ENCODE measurements at regions not wholly inside any gene's neighbourhood (a gene's known extent, or its start where the extent isn't known, plus 50 kb on each side); places are given as distances from the start of the nearest gene placed in this dataset.

DNA sequence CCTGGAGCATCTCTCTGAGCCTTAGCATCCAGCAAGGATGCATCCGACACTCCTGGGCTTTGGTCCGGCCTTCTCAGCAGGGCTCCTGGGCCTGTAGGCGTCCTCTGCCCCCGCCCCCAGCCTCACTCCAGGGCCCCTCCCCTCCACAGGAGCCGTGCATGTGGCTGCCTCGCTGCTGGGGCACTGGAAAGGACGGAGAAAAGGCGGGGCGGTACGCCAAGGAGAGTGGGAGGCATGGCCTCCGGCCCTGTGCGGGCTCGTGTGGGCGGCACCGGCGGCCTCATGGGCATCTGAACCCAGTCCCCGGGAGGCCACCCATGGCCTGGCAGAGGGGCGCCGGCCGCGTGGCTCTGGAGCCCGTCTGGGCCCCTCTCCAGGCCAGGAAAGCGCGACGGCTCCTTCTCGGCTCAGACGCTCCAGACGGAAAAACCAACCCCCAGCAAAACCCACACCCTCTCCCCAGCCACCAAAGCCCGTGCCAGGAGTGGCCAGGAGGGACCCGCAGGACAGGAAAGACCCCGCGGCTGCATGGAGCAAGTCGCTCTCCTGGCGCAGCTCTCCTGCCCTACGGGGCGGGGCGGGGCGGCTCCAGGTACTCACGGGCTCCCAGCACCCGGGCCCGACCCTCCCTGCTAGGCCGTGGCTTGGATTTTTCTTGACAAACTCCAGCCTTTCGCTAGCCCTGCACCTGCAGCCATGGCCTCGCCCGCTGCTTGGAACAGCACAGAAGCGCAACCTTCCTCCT is 419.9 kb downstream of the QKI start:
- TF ChIP-seq, protein P1, sequence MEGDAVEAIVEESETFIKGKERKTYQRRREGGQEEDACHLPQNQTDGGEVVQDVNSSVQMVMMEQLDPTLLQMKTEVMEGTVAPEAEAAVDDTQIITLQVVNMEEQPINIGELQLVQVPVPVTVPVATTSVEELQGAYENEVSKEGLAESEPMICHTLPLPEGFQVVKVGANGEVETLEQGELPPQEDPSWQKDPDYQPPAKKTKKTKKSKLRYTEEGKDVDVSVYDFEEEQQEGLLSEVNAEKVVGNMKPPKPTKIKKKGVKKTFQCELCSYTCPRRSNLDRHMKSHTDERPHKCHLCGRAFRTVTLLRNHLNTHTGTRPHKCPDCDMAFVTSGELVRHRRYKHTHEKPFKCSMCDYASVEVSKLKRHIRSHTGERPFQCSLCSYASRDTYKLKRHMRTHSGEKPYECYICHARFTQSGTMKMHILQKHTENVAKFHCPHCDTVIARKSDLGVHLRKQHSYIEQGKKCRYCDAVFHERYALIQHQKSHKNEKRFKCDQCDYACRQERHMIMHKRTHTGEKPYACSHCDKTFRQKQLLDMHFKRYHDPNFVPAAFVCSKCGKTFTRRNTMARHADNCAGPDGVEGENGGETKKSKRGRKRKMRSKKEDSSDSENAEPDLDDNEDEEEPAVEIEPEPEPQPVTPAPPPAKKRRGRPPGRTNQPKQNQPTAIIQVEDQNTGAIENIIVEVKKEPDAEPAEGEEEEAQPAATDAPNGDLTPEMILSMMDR (IDR thresholded peaks at IDR 0.05), result no peak
- TF ChIP-seq POLR2A (IDR thresholded peaks at IDR 0.05), result no peak
- no peak for TF ChIP-seq EP300 (IDR thresholded peaks at IDR 0.05)
- no peaks in the 10 kb centered on the region for H3K36me3 ChIP-seq
- H3K27me3 ChIP-seq, result no peaks in the 10 kb centered on the region
- H3K9me3 ChIP-seq, result peaks cover 0 to 5% (median 0%) of the 10 kb centered on the region in 4 donors
- H3K4me3 ChIP-seq, result no peak overlapping the region
- peaks cover 0 to 13% (median 3%) of the 10 kb centered on the region in 4 donors for H3K4me1 ChIP-seq
- no peak overlapping the region for H3K27ac ChIP-seq
- 86 to 88% methylated on average over 45 to 46 of the region's 46 CpGs for WGBS, 2 donors
- no peak for DNase-seq (ENCODE audit: low spot score in 2 of 2)

GRCh38 chr6:163831736-163832135 is 417.2 kb downstream of the QKI start:
- H3K9me3 ChIP-seq, result peaks cover 0 to 5% (median 0%) of the 10 kb centered on the region in 4 donors
- no peak for DNase-seq (ENCODE audit: low spot score in 2 of 2)
- no peaks in the 10 kb centered on the region for H3K27me3 ChIP-seq
- peaks cover 0 to 12% (median 0%) of the 10 kb centered on the region in 4 donors for H3K4me1 ChIP-seq
- TF ChIP-seq, protein P1 (IDR thresholded peaks at IDR 0.05), result no peak
- no peak overlapping the region for H3K27ac ChIP-seq
- H3K36me3 ChIP-seq, result no peaks in the 10 kb centered on the region
- WGBS, 2 donors, result 83 to 84% methylated on average over 2 of the region's 2 CpGs
- no peak overlapping the region for H3K4me3 ChIP-seq

- peaks cover 0 to 5% (median 0%) of the 10 kb centered on the region in 4 donors for H3K9me3 ChIP-seq
- no peaks in the 10 kb centered on the region for H3K36me3 ChIP-seq
- H3K27me3 ChIP-seq, result no peaks in the 10 kb centered on the region
- TF ChIP-seq POLR2A (IDR thresholded peaks at IDR 0.05), result no peak
- TF ChIP-seq EP300 (IDR thresholded peaks at IDR 0.05), result no peak
- TF ChIP-seq, protein P1 (IDR thresholded peaks at IDR 0.05), result no peak
- no peak overlapping the region for H3K4me3 ChIP-seq
- H3K4me1 ChIP-seq, result peaks cover 0 to 12% (median 0%) of the 10 kb centered on the region in 4 donors
- H3K27ac ChIP-seq, result no peak overlapping the region
- 79 to 88% methylated on average over 4 of the region's 4 CpGs for WGBS, 2 donors
- no peak for DNase-seq (ENCODE audit: low spot score in 2 of 2)
These were observed 416.1 kb downstream of the QKI start for GRCh38 chr6:163830641-163831040.

DNA sequence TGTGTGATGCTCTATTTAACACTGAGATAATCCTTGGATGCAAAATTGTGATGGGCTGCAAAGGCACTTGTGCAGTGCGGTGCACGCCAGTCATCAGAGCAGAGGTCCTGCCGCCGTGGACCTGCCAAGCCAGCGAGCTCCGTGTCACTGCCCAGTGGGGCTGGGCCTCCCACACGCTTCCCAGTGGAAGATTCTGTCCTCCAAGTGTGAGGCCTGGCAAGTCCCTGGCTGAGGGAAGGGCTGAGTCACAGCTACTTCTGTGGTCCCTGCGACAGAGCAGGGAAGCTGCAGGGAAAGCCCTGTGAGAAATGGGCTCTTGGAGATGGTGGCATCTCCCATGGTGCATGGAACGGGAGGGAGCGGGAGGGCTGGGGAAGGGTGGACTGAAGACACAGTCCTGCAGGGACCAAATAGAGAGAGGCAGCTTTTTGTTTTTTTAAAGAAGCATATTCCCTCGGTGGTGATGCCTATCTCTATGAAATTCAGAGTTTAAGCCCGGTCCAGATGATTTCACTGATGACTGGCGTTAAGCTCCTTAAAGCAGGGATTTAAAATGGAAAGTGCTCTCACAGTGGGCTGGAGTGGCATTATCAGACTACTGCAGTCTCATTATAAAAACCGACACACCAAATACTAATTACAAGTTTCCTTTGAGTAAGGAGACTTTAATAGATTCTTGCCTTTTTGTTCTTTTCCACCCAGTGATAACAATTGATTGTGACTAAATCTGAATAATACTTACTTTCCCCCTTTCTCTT is 413.7 kb downstream of the QKI start:
- whole genome bisulfite sequencing, 2 donors, result 68 to 82% methylated on average over 14 of the region's 14 CpGs
- Histone ChIP-seq H3K27me3 (no peaks in the 10 kb centered on the region), H3K36me3 (no peaks in the 10 kb centered on the region), H3K27ac (peak overlapping the region in 1 of 4 donors; percentile 17), H3K4me1 (peaks cover 0 to 12% (median 0%) of the 10 kb centered on the region in 4 donors), H3K4me3 (no peak overlapping the region), H3K9me3 (peaks cover 0 to 5% (median 0%) of the 10 kb centered on the region in 4 donors)
- no peak for TF ChIP-seq EP300 (IDR thresholded peaks at IDR 0.05)
- TF ChIP-seq POLR2A (IDR thresholded peaks at IDR 0.05), result no peak
- TF ChIP-seq, protein P1 (IDR thresholded peaks at IDR 0.05), result no peak
- DNase-seq (ENCODE audit: low spot score in 2 of 2), result no peak

- no peak for TF ChIP-seq EP300 (IDR thresholded peaks at IDR 0.05)
- TF ChIP-seq, protein P1 (IDR thresholded peaks at IDR 0.05), result no peak
- no peak for TF ChIP-seq POLR2A (IDR thresholded peaks at IDR 0.05)
- 39 to 54% methylated on average over 2 of the region's 2 CpGs for WGBS, 2 donors
These were observed 412.6 kb downstream of the QKI start for GRCh38 chr6:163827143-163827542.

More at GRCh38 chr6:163827143-163827542, 412.6 kb downstream of the QKI start:
- Histone ChIP-seq H3K9me3 (peaks cover 0 to 5% (median 0%) of the 10 kb centered on the region in 4 donors), H3K4me3 (no peak overlapping the region), H3K36me3 (no peaks in the 10 kb centered on the region), H3K27me3 (no peaks in the 10 kb centered on the region), H3K4me1 (peaks cover 0 to 12% (median 0%) of the 10 kb centered on the region in 4 donors), H3K27ac (no peak overlapping the region)
- no peak for DNase-seq (ENCODE audit: low spot score in 2 of 2)

Measured in tibial nerve (tissue), 4 donors.